SK-N-MC (cell line): ENCODE measurements at regions not wholly inside any gene's neighbourhood (a gene's known extent, or its start where the extent isn't known, plus 50 kb on each side); places are given as distances from the start of the nearest gene placed in this dataset.

ENCODE experiments used
- DNase-seq: peaks from one replicate; pipeline ENCODE4 v3.0.0-alpha.2; 2011; ENCODE audit warnings: low read depth, low spot score
- H3K27ac ChIP-seq: fragments of 200-600 bp; sonication (generic); 2 replicates; pipeline ENCODE4 v1.5.1; 2016; ENCODE audit warnings: mixed run types
- H3K36me3 ChIP-seq: fragments of 200-600 bp; sonication (generic); 2 replicates; pipeline ENCODE4 v1.6.1; 2017; ENCODE audit warnings: antibody characterized with exemption, low read length, mixed read lengths; ENCODE audit not compliant: insufficient read depth
- H3K4me3 ChIP-seq: fragments of 200-600 bp; sonication (generic); 2 replicates; pipeline ENCODE4 v1.5.1; 2016
- H3K9ac ChIP-seq: fragments of 200-600 bp; sonication (generic); 2 replicates; pipeline ENCODE4 v1.8.0; 2017; ENCODE audit warnings: mixed run types, mixed read lengths; ENCODE audit not compliant: insufficient read length
- H3K9me3 ChIP-seq: fragments of 200-600 bp; sonication (generic); 2 replicates; pipeline ENCODE4 v1.6.1; 2017; ENCODE audit warnings: low read depth, mild to moderate bottlenecking, antibody characterized with exemption, low read length, moderate library complexity, mixed read lengths
- EZH2 ChIP-seq: fragments of 200-600 bp; sonication (generic); IDR thresholded peaks from one replicate; pipeline ENCODE4 v1.6.1; 2017; ENCODE audit warnings: antibody characterized with exemption
- FOXP2 ChIP-seq: optimal IDR thresholded peaks from 2 replicates; pipeline ENCODE3; 2011; ENCODE audit warnings: mild to moderate bottlenecking, moderate library complexity; ENCODE audit not compliant: insufficient read depth; ENCODE audit errors: extremely low read length, control extremely low read depth
- POLR2AphosphoS5 ChIP-seq: IDR thresholded peaks from 2 replicates; pipeline ENCODE4 v1.6.1; 2012; ENCODE audit warnings: mild to moderate bottlenecking, low read depth, low read length, borderline replicate concordance

- Histone ChIP-seq H3K9ac (no peak overlapping the region), H3K27ac (no peak overlapping the region), H3K9me3 (no peaks in the 10 kb centered on the region), H3K4me3 (no peak overlapping the region), H3K36me3 (no peaks in the 10 kb centered on the region)
- DNase-seq = no peak
- TF ChIP-seq POLR2AphosphoS5 = no peak
- no peak for TF ChIP-seq EZH2
- TF ChIP-seq FOXP2 = no peak
These were observed 407.2 kb upstream of the MYT1L start for GRCh38 chr2:2738276-2738675.

GRCh38 chr2:2735041-2735440, 404.0 kb upstream of the MYT1L start:
- Histone ChIP-seq H3K36me3 (no peaks in the 10 kb centered on the region), H3K4me3 (no peak overlapping the region), H3K27ac (no peak overlapping the region), H3K9ac (no peak overlapping the region), H3K9me3 (no peaks in the 10 kb centered on the region)
- no peak for TF ChIP-seq FOXP2
- no peak for DNase-seq

- no peak for TF ChIP-seq FOXP2
- Histone ChIP-seq H3K27ac (no peak overlapping the region), H3K9me3 (no peaks in the 10 kb centered on the region), H3K36me3 (no peaks in the 10 kb centered on the region), H3K9ac (no peak overlapping the region), H3K4me3 (no peak overlapping the region)
- DNase-seq = no peak
These were observed 403.2 kb upstream of the MYT1L start for GRCh38 chr2:2734308-2734707.

- Histone ChIP-seq H3K4me3 (no peak overlapping the region), H3K36me3 (no peaks in the 10 kb centered on the region), H3K27ac (no peak overlapping the region), H3K9me3 (no peaks in the 10 kb centered on the region), H3K9ac (no peak overlapping the region)
- no peak for DNase-seq
- TF ChIP-seq EZH2 (no peak), FOXP2 (no peak), POLR2AphosphoS5 (no peak)
These were observed 402.7 kb upstream of the MYT1L start for GRCh38 chr2:2733818-2734217.

- H3K9me3 ChIP-seq = no peaks in the 10 kb centered on the region
- H3K4me3 ChIP-seq = no peak overlapping the region
- H3K9ac ChIP-seq = no peak overlapping the region
- no peaks in the 10 kb centered on the region for H3K36me3 ChIP-seq
- no peak overlapping the region for H3K27ac ChIP-seq
- no peak for DNase-seq
- TF ChIP-seq EZH2 (no peak), FOXP2 (no peak), POLR2AphosphoS5 (no peak)
These were observed 401.4 kb upstream of the MYT1L start for GRCh38 chr2:2732331-2733119.

GRCh38 chr2:2731816-2732284, 400.8 kb upstream of the MYT1L start:
- Histone ChIP-seq H3K36me3 (no peaks in the 10 kb centered on the region), H3K9ac (no peak overlapping the region), H3K27ac (no peak overlapping the region), H3K9me3 (no peaks in the 10 kb centered on the region), H3K4me3 (no peak overlapping the region)
- DNase-seq = no peak
- TF ChIP-seq FOXP2 (no peak), EZH2 (no peak), POLR2AphosphoS5 (no peak)

- H3K27ac ChIP-seq = no peak overlapping the region
These were observed 400.2 kb upstream of the MYT1L start for GRCh38 chr2:2731101-2731815.

GRCh38 chr2:2730301-2730833, 399.3 kb upstream of the MYT1L start:
- Histone ChIP-seq H3K9ac (no peak overlapping the region), H3K27ac (no peak overlapping the region), H3K36me3 (no peaks in the 10 kb centered on the region), H3K4me3 (no peak overlapping the region), H3K9me3 (no peaks in the 10 kb centered on the region)
- TF ChIP-seq EZH2 = no peak
- no peak for TF ChIP-seq FOXP2
- TF ChIP-seq POLR2AphosphoS5 = no peak
- DNase-seq = no peak

More at GRCh38 chr2:2731101-2731815, 400.2 kb upstream of the MYT1L start:
- H3K9ac ChIP-seq = no peak overlapping the region
- no peaks in the 10 kb centered on the region for H3K36me3 ChIP-seq
- H3K9me3 ChIP-seq = no peaks in the 10 kb centered on the region
- H3K4me3 ChIP-seq = no peak overlapping the region
- no peak for TF ChIP-seq FOXP2
- no peak for TF ChIP-seq EZH2
- no peak for TF ChIP-seq POLR2AphosphoS5
- DNase-seq = no peak

- H3K36me3 ChIP-seq = no peaks in the 10 kb centered on the region
- no peak overlapping the region for H3K4me3 ChIP-seq
- TF ChIP-seq POLR2AphosphoS5 (no peak), FOXP2 (no peak), EZH2 (no peak)
- H3K9me3 ChIP-seq = no peaks in the 10 kb centered on the region
- no peak for DNase-seq
- H3K27ac ChIP-seq = no peak overlapping the region
- no peak overlapping the region for H3K9ac ChIP-seq
These were observed 398.2 kb upstream of the MYT1L start for GRCh38 chr2:2729246-2729645.
